HepG2 (cell line): ENCODE measurements at regions not wholly inside any gene's neighbourhood (a gene's known extent, or its start where the extent isn't known, plus 50 kb on each side); places are given as distances from the start of the nearest gene placed in this dataset.

ENCODE experiments used
- HCFC1 ChIP-seq: fragments of 150-350 bp; IDR thresholded peaks from 2 replicates; pipeline ENCODE4 v1.6.1; 2014; ENCODE audit warnings: low read depth, low read length
- MIER3 ChIP-seq: IDR thresholded peaks from 2 replicates; pipeline ENCODE4 v1.6.1; 2016; ENCODE audit warnings: missing compliant biosample characterization, borderline replicate concordance
- NCOA2 ChIP-seq: sonication (generic); formaldehyde crosslinking; IDR thresholded peaks from 2 replicates; pipeline ENCODE4 v1.8.0; 2022; ENCODE audit warnings: inconsistent platforms
- NPAS2 ChIP-seq: sonication (generic); formaldehyde crosslinking; IDR thresholded peaks from 2 replicates; pipeline ENCODE4 v1.8.0; 2022; ENCODE audit warnings: mild to moderate bottlenecking, missing genetic modification reagents, borderline replicate concordance
- TBP ChIP-seq: sonication (generic); formaldehyde crosslinking; IDR thresholded peaks from 2 replicates; pipeline ENCODE4 v1.5.0; 2020; ENCODE audit warnings: missing genetic modification reagents
- TBX2 ChIP-seq: sonication (generic); formaldehyde crosslinking; IDR thresholded peaks from 2 replicates; pipeline ENCODE4 v1.5.0; 2020; ENCODE audit warnings: missing genetic modification reagents, mild to moderate bottlenecking, borderline replicate concordance
- TP53 ChIP-seq: sonication (generic); formaldehyde crosslinking; conservative IDR thresholded peaks from 2 replicates; pipeline ENCODE4 v1.4.0; 2020; ENCODE audit warnings: missing genetic modification reagents
- ZNF430 ChIP-seq: sonication (generic); formaldehyde crosslinking; IDR thresholded peaks from 2 replicates; pipeline ENCODE4 v1.9.0; 2021; ENCODE audit warnings: mild to moderate bottlenecking, missing genetic modification reagents
- ZNF749 ChIP-seq: sonication (generic); formaldehyde crosslinking; IDR thresholded peaks from 2 replicates; pipeline ENCODE4 v1.8.0; 2022; ENCODE audit warnings: mild to moderate bottlenecking, missing genetic modification reagents, moderate library complexity, borderline replicate concordance
- ZNF780A ChIP-seq: sonication (generic); formaldehyde crosslinking; IDR thresholded peaks from 2 replicates; pipeline ENCODE4 v1.8.0; 2022; ENCODE audit warnings: mild to moderate bottlenecking, missing genetic modification reagents, moderate library complexity
- ZNF883 ChIP-seq: sonication (generic); formaldehyde crosslinking; IDR thresholded peaks from 2 replicates; pipeline ENCODE4 v1.5.1; 2020; ENCODE audit warnings: mild to moderate bottlenecking, missing genetic modification reagents; ENCODE audit errors: not compliant biosample characterization
- ZSCAN12 ChIP-seq: sonication (generic); formaldehyde crosslinking; IDR thresholded peaks from 2 replicates; pipeline ENCODE4 v1.9.0; 2021; ENCODE audit warnings: mild to moderate bottlenecking, missing genetic modification reagents
- TF ChIP-seq, protein P1 (sequence below): sonication (generic); formaldehyde crosslinking; IDR thresholded peaks from 2 replicates; pipeline ENCODE4 v1.4.0; 2020; ENCODE audit warnings: missing genetic modification reagents
- TF ChIP-seq, protein P2 (sequence below): sonication (generic); formaldehyde crosslinking; IDR thresholded peaks from 2 replicates; pipeline ENCODE4 v1.8.0; 2022; ENCODE audit warnings: missing genetic modification reagents, mild to moderate bottlenecking, borderline replicate concordance
- TF ChIP-seq, protein P3 (sequence below): sonication (generic); formaldehyde crosslinking; IDR thresholded peaks from 2 replicates; pipeline ENCODE4 v1.8.1; 2023; ENCODE audit warnings: mild to moderate bottlenecking, inconsistent platforms, moderate library complexity, missing genetic modification reagents, borderline replicate concordance
- TF ChIP-seq, protein P4 (sequence below), 2 experiments: IDR thresholded peaks; 2 replicates each; pipeline ENCODE4 v1.6.1; 2011 to 2012; ENCODE audit warnings: low read length in 2 of 2, borderline replicate concordance in 1 of 2, low read depth in 1 of 2, mild to moderate bottlenecking in 1 of 2, moderate library complexity in 1 of 2
- TF ChIP-seq, protein P5 (sequence below): sonication (generic); formaldehyde crosslinking; IDR thresholded peaks from 2 replicates; pipeline ENCODE4 v1.5.0; 2020; ENCODE audit warnings: mild to moderate bottlenecking, missing genetic modification reagents, moderate library complexity

DNA sequence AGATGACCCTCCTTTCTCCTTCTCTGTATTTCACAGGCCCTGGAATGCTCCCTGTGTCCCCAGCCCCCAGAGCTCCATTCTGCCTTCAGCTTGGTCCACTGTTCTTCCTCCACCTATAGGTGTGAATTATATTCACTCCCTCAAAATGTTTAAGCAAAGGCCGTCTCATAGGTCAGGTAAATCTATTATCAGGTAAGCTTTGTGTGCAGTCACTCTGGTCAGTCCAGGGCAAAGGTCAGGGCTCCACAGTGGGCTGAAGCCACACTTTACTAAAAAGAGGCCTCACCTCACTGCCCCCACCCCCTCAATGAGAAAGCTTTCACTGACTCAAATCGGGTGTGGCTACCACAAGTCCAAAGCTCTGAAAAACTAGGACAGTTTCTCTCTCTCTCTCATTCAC, 65.9 kb downstream of the DNTTIP2 start (continued):
- TF ChIP-seq, protein P1, sequence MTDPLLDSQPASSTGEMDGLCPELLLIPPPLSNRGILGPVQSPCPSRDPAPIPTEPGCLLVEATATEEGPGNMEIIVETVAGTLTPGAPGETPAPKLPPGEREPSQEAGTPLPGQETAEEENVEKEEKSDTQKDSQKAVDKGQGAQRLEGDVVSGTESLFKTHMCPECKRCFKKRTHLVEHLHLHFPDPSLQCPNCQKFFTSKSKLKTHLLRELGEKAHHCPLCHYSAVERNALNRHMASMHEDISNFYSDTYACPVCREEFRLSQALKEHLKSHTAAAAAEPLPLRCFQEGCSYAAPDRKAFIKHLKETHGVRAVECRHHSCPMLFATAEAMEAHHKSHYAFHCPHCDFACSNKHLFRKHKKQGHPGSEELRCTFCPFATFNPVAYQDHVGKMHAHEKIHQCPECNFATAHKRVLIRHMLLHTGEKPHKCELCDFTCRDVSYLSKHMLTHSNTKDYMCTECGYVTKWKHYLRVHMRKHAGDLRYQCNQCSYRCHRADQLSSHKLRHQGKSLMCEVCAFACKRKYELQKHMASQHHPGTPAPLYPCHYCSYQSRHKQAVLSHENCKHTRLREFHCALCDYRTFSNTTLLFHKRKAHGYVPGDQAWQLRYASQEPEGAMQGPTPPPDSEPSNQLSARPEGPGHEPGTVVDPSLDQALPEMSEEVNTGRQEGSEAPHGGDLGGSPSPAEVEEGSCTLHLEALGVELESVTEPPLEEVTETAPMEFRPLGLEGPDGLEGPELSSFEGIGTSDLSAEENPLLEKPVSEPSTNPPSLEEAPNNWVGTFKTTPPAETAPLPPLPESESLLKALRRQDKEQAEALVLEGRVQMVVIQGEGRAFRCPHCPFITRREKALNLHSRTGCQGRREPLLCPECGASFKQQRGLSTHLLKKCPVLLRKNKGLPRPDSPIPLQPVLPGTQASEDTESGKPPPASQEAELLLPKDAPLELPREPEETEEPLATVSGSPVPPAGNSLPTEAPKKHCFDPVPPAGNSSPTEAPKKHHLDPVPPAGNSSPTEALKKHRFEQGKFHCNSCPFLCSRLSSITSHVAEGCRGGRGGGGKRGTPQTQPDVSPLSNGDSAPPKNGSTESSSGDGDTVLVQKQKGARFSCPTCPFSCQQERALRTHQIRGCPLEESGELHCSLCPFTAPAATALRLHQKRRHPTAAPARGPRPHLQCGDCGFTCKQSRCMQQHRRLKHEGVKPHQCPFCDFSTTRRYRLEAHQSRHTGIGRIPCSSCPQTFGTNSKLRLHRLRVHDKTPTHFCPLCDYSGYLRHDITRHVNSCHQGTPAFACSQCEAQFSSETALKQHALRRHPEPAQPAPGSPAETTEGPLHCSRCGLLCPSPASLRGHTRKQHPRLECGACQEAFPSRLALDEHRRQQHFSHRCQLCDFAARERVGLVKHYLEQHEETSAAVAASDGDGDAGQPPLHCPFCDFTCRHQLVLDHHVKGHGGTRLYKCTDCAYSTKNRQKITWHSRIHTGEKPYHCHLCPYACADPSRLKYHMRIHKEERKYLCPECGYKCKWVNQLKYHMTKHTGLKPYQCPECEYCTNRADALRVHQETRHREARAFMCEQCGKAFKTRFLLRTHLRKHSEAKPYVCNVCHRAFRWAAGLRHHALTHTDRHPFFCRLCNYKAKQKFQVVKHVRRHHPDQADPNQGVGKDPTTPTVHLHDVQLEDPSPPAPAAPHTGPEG (CRISPR knock-in tag) = no peak
- TF ChIP-seq ZNF883 (CRISPR knock-in tag) = no peak
- no peak for TF ChIP-seq ZSCAN12 (CRISPR knock-in tag)
- TF ChIP-seq MIER3 = no peak
- TF ChIP-seq NCOA2 = no peak
- TF ChIP-seq, protein P2, sequence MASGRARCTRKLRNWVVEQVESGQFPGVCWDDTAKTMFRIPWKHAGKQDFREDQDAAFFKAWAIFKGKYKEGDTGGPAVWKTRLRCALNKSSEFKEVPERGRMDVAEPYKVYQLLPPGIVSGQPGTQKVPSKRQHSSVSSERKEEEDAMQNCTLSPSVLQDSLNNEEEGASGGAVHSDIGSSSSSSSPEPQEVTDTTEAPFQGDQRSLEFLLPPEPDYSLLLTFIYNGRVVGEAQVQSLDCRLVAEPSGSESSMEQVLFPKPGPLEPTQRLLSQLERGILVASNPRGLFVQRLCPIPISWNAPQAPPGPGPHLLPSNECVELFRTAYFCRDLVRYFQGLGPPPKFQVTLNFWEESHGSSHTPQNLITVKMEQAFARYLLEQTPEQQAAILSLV (CRISPR knock-in tag) = no peak
- no peak for TF ChIP-seq ZNF780A (CRISPR knock-in tag)
- no peak for TF ChIP-seq ZNF430 (CRISPR knock-in tag)
- no peak for TF ChIP-seq ZNF749
- TF ChIP-seq TP53 = no peak
- no peak for TF ChIP-seq HCFC1
- TF ChIP-seq, protein P3, sequence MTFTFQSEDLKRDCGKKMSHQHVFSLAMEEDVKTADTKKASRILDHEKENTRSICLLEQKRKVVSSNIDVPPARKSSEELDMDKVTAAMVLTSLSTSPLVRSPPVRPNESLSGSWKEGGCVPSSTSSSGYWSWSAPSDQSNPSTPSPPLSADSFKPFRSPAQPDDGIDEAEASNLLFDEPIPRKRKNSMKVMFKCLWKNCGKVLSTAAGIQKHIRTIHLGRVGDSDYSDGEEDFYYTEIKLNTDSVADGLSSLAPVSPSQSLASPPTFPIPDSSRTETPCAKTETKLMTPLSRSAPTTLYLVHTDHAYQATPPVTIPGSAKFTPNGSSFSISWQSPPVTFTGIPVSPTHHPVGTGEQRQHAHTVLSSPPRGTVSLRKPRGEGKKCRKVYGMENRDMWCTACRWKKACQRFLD = no peak
- no peak for TF ChIP-seq NPAS2 (CRISPR knock-in tag)
- TF ChIP-seq, protein P4, sequence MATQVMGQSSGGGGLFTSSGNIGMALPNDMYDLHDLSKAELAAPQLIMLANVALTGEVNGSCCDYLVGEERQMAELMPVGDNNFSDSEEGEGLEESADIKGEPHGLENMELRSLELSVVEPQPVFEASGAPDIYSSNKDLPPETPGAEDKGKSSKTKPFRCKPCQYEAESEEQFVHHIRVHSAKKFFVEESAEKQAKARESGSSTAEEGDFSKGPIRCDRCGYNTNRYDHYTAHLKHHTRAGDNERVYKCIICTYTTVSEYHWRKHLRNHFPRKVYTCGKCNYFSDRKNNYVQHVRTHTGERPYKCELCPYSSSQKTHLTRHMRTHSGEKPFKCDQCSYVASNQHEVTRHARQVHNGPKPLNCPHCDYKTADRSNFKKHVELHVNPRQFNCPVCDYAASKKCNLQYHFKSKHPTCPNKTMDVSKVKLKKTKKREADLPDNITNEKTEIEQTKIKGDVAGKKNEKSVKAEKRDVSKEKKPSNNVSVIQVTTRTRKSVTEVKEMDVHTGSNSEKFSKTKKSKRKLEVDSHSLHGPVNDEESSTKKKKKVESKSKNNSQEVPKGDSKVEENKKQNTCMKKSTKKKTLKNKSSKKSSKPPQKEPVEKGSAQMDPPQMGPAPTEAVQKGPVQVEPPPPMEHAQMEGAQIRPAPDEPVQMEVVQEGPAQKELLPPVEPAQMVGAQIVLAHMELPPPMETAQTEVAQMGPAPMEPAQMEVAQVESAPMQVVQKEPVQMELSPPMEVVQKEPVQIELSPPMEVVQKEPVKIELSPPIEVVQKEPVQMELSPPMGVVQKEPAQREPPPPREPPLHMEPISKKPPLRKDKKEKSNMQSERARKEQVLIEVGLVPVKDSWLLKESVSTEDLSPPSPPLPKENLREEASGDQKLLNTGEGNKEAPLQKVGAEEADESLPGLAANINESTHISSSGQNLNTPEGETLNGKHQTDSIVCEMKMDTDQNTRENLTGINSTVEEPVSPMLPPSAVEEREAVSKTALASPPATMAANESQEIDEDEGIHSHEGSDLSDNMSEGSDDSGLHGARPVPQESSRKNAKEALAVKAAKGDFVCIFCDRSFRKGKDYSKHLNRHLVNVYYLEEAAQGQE (IDR thresholded peaks at IDR 0.05; ENCODE audit: borderline replicate concordance in 1 of 2, low read depth in 1 of 2, low read length in 2 of 2) = no peak
- no peak for TF ChIP-seq TBP (CRISPR knock-in tag)
- TF ChIP-seq, protein P5, sequence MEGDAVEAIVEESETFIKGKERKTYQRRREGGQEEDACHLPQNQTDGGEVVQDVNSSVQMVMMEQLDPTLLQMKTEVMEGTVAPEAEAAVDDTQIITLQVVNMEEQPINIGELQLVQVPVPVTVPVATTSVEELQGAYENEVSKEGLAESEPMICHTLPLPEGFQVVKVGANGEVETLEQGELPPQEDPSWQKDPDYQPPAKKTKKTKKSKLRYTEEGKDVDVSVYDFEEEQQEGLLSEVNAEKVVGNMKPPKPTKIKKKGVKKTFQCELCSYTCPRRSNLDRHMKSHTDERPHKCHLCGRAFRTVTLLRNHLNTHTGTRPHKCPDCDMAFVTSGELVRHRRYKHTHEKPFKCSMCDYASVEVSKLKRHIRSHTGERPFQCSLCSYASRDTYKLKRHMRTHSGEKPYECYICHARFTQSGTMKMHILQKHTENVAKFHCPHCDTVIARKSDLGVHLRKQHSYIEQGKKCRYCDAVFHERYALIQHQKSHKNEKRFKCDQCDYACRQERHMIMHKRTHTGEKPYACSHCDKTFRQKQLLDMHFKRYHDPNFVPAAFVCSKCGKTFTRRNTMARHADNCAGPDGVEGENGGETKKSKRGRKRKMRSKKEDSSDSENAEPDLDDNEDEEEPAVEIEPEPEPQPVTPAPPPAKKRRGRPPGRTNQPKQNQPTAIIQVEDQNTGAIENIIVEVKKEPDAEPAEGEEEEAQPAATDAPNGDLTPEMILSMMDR (CRISPR knock-in tag) = peak; percentile 48
- TF ChIP-seq TBX2 (CRISPR knock-in tag) = peak; percentile 38; the same call in 1 of the 2 replicates
